ENCODE measurements at regions not wholly inside any gene's neighbourhood (a gene's known extent, or its start where the extent isn't known, plus 50 kb on each side); places are given as distances from the start of the nearest gene placed in this dataset.

GRCh38 chr1:218946147-218946546 lies 227.5 kb upstream of the LYPLAL1 start:
- intact Hi-C loops (cut with micrococcal nuclease; ENCODE audit: unreplicated experiment), result no loop called here
- TF ChIP-seq CTCF (IDR thresholded peaks at IDR 0.05; ENCODE audit: insufficient read depth in 1 of 2, low read depth in 1 of 2, low read length in 1 of 2, severe bottlenecking in 1 of 2, unreplicated experiment in 1 of 2), result no peak
- Mint-ChIP-seq H3K36me3 (ENCODE audit: insufficient read depth, unreplicated experiment) (no peaks in the 10 kb centered on the region), H3K4me3 (ENCODE audit: unreplicated experiment) (no peak overlapping the region), H3K27me3 (ENCODE audit: insufficient read depth, unreplicated experiment) (no peaks in the 10 kb centered on the region), H3K9me3 (ENCODE audit: unreplicated experiment) (peaks cover 11% of the 10 kb centered on the region), H3K27ac (ENCODE audit: unreplicated experiment) (no peak overlapping the region), H3K4me1 (ENCODE audit: low read depth, unreplicated experiment) (peaks cover 12% of the 10 kb centered on the region)
- H3K4me1 ChIP-seq, result peaks cover 9% of the 10 kb centered on the region
- no peaks in the 10 kb centered on the region for H3K27me3 ChIP-seq (replicated peaks; ENCODE audit: control insufficient read depth, insufficient read depth, low read length)
- ChIA-PET CTCF (no interaction called here), POLR2A (no interaction called here)
- H3K9me3 ChIP-seq, result peaks cover 8% of the 10 kb centered on the region; the same call in 1 of the 2 replicates
- no peak overlapping the region for H3K4me3 ChIP-seq (ENCODE audit: low read depth, low read length)
- no peak for DNase-seq
- no TSS peak for BruUV-seq (replicated peaks)
- H3K36me3 ChIP-seq (ENCODE audit: control insufficient read depth, insufficient read depth, low read length), result no peaks in the 10 kb centered on the region

GRCh38 chr1:218948446-218948845 lies 225.2 kb upstream of the LYPLAL1 start:
- Mint-ChIP-seq H3K36me3 (ENCODE audit: insufficient read depth, unreplicated experiment) (no peaks in the 10 kb centered on the region), H3K27ac (ENCODE audit: unreplicated experiment) (no peak overlapping the region), H3K4me3 (ENCODE audit: unreplicated experiment) (no peak overlapping the region), H3K9me3 (ENCODE audit: unreplicated experiment) (peaks cover 11% of the 10 kb centered on the region), H3K27me3 (ENCODE audit: insufficient read depth, unreplicated experiment) (no peaks in the 10 kb centered on the region), H3K4me1 (ENCODE audit: low read depth, unreplicated experiment) (peaks cover 12% of the 10 kb centered on the region)
- intact Hi-C loops (cut with micrococcal nuclease; ENCODE audit: unreplicated experiment), result no loop called here
- peaks cover 8% of the 10 kb centered on the region; the same call in 1 of the 2 replicates for H3K9me3 ChIP-seq
- no peak overlapping the region for H3K4me3 ChIP-seq (ENCODE audit: low read depth, low read length)
- BruUV-seq (replicated peaks), result no TSS peak
- no peak for DNase-seq
- peaks cover 9% of the 10 kb centered on the region for H3K4me1 ChIP-seq
- POLR2A ChIA-PET, result no interaction called here
- no peaks in the 10 kb centered on the region for H3K36me3 ChIP-seq (ENCODE audit: control insufficient read depth, insufficient read depth, low read length)
- CTCF ChIA-PET, result no interaction called here
- no peak for TF ChIP-seq CTCF (IDR thresholded peaks at IDR 0.05; ENCODE audit: insufficient read depth in 1 of 2, low read depth in 1 of 2, low read length in 1 of 2, severe bottlenecking in 1 of 2, unreplicated experiment in 1 of 2)
- no peaks in the 10 kb centered on the region for H3K27me3 ChIP-seq (replicated peaks; ENCODE audit: control insufficient read depth, insufficient read depth, low read length)

GRCh38 chr1:218953386-218953785 lies 220.3 kb upstream of the LYPLAL1 start:
- no peaks in the 10 kb centered on the region for H3K36me3 ChIP-seq (ENCODE audit: control insufficient read depth, insufficient read depth, low read length)
- ChIA-PET CTCF (no interaction called here), POLR2A (no interaction called here)
- H3K27me3 ChIP-seq (replicated peaks; ENCODE audit: control insufficient read depth, insufficient read depth, low read length), result no peaks in the 10 kb centered on the region
- Mint-ChIP-seq H3K27ac (ENCODE audit: unreplicated experiment) (no peak overlapping the region), H3K4me1 (ENCODE audit: low read depth, unreplicated experiment) (peaks cover 3% of the 10 kb centered on the region), H3K36me3 (ENCODE audit: insufficient read depth, unreplicated experiment) (no peaks in the 10 kb centered on the region), H3K9me3 (ENCODE audit: unreplicated experiment) (peaks cover 5% of the 10 kb centered on the region), H3K4me3 (ENCODE audit: unreplicated experiment) (no peak overlapping the region), H3K27me3 (ENCODE audit: insufficient read depth, unreplicated experiment) (no peaks in the 10 kb centered on the region)
- TF ChIP-seq CTCF (IDR thresholded peaks at IDR 0.05; ENCODE audit: insufficient read depth in 1 of 2, low read depth in 1 of 2, low read length in 1 of 2, severe bottlenecking in 1 of 2, unreplicated experiment in 1 of 2), result no peak
- BruUV-seq (replicated peaks), result no TSS peak
- H3K9me3 ChIP-seq, result peaks cover 4% of the 10 kb centered on the region; the same call in 1 of the 2 replicates
- intact Hi-C loops (cut with micrococcal nuclease; ENCODE audit: unreplicated experiment), result no loop called here
- H3K4me1 ChIP-seq, result no peaks in the 10 kb centered on the region
- DNase-seq, result no peak
- H3K4me3 ChIP-seq (ENCODE audit: low read depth, low read length), result no peak overlapping the region
